ENCODE measurements at regions not wholly inside any gene's neighbourhood (a gene's known extent, or its start where the extent isn't known, plus 50 kb on each side); places are given as distances from the start of the nearest gene placed in this dataset.

DNA sequence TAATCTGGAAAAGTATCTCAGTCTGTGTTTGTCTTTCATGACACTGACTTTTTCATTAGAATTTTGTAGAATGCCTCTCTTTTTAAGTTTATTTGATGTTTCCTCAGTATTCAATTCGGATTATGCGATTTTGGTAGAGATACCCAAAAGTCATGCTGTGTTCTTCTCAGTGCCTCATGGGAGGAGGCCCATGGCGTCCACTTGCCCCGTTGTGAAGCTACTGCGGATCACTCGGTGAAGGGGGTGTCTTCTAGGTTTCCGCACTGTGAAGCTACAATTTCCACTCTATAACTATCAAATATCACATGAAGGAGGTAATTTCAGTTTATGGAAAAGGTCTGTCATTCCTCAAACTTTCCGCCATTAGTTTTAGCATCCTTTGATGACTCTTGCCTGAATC, 794.0 kb downstream of the TBC1D22A start:
- TF ChIP-seq, protein P1, sequence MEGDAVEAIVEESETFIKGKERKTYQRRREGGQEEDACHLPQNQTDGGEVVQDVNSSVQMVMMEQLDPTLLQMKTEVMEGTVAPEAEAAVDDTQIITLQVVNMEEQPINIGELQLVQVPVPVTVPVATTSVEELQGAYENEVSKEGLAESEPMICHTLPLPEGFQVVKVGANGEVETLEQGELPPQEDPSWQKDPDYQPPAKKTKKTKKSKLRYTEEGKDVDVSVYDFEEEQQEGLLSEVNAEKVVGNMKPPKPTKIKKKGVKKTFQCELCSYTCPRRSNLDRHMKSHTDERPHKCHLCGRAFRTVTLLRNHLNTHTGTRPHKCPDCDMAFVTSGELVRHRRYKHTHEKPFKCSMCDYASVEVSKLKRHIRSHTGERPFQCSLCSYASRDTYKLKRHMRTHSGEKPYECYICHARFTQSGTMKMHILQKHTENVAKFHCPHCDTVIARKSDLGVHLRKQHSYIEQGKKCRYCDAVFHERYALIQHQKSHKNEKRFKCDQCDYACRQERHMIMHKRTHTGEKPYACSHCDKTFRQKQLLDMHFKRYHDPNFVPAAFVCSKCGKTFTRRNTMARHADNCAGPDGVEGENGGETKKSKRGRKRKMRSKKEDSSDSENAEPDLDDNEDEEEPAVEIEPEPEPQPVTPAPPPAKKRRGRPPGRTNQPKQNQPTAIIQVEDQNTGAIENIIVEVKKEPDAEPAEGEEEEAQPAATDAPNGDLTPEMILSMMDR (tag by site-specific recombination; IDR thresholded peaks at IDR 0.05), result no peak
- TF ChIP-seq, protein P2, sequence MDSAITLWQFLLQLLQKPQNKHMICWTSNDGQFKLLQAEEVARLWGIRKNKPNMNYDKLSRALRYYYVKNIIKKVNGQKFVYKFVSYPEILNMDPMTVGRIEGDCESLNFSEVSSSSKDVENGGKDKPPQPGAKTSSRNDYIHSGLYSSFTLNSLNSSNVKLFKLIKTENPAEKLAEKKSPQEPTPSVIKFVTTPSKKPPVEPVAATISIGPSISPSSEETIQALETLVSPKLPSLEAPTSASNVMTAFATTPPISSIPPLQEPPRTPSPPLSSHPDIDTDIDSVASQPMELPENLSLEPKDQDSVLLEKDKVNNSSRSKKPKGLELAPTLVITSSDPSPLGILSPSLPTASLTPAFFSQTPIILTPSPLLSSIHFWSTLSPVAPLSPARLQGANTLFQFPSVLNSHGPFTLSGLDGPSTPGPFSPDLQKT (IDR thresholded peaks at IDR 0.05; ENCODE audit: borderline replicate concordance, low read depth, low read length), result no peak
- no peak for TF ChIP-seq ZBTB17 (tag by site-specific recombination; IDR thresholded peaks at IDR 0.05)
